GM18507 (cell line): ENCODE measurements at regions not wholly inside any gene's neighbourhood (a gene's known extent, or its start where the extent isn't known, plus 50 kb on each side); places are given as distances from the start of the nearest gene placed in this dataset.
A peak's percentile ranks its signal among the peaks of the same experiment; 100 is the strongest.

Source experiments
- DNase-seq: peaks from one replicate; pipeline ENCODE4 v3.0.0; 2011; ENCODE audit warnings: low read depth; ENCODE audit not compliant: insufficient read length; ENCODE audit errors: extremely low spot score
- FAIRE-seq: peaks from 2 replicates; lab custom pipeline; 2011; peaks lifted over from hg19 to GRCh38; lab: Jason Lieb, UNC

DNA sequence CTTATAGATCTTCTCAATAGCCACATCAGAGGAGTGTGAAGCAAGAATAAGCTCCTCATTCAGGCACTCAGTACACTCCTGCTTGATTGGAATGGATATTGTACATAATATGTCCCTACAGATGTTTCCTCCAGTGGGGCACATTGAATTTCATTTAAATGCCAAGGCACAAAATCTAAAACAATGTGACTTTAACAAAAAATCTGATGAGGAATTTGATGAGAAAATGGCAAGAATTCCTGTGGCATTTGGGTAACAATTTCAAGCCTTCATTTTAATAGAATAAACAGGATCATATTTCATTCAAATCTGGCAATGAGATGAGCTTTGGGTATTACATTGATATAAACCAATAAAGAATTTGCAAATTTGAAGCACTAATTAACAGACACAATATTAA, 307.7 kb upstream of the PKN2 start:
- FAIRE-seq (no peak), DNase-seq (no peak)

GRCh38 chr1:88378560-88378959, 305.5 kb upstream of the PKN2 start:
- no peak for FAIRE-seq
- no peak for DNase-seq

DNA sequence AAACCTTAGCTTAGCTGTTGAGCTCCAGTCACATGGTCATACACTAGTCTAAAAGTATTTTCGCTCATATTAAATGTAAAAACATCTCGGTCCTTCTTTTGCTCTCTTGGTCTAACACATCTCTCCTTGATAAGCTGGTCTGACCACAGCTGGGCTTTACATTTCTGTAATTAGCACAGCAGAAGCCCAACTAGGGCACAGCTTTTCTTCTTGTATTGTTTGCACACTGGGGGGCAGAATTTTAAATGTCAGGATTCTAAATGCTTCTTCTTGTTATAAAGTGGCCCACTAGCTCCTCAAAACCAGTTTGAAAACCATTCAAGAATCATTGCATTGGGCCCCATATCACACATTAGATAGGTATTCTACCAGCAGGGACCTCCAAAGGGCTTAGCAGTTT, 289.1 kb upstream of the PKN2 start:
- no peak for DNase-seq
- no peak for FAIRE-seq

DNA sequence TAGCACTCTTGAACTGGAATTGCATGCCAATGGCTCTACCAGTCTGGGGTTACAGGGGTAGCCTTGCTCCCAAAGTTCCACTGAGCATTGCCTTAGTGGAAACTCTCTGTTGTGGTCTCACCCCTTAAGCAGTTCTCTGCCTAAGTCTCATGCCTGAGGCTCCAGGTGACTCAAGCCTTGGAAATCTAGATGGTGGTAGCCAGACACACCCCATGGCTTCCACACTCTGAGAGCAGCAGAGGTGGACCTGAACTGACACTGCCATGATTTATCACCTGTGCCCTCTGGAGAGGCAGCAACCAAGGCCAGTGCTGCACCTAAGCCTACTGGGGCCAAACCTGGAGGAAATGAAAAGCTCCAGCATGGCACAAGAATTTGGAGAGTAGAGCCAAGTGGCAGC, 285.7 kb upstream of the PKN2 start:
- DNase-seq (no peak), FAIRE-seq (no peak)

DNA sequence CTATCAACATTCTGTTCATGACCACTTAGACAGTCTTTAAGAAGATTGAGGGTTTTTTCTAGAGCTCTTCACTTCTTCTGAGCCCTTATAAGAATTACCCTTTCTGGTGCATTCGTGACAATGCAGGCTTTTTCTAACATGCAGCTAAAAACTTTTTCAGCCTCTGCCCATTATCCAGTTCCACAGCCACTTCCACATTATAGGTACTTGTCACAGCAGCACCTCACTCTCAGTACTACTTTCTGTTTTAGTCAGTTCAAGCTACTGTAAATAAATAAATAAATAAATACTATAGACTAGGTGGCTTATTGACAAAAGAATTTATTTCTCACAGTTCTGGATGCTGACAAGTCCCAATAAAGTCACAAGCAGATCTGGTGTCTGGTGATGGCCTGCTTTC, 284.4 kb upstream of the PKN2 start:
- FAIRE-seq (peak; percentile 18), DNase-seq (no peak)

DNA sequence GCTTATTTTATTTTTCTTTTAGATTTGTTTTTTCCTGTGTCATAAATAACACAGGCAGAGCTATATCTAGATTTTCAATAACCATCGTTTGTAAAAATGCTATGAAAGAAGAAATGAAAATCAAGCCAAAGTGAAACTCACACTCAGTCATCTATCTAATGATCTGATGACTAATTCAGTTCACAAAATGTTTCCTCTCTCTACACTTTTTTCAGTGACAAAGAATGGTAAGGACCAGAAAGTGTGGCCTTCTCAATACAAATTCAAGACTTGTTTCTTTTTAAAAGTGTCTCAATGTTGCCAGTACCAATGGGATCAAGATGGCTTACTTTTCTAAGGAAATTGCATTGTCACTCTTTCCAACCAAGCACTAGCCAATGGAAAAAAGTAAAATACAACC, 282.8 kb upstream of the PKN2 start:
- FAIRE-seq (peak; percentile 82), DNase-seq (no peak)

DNA sequence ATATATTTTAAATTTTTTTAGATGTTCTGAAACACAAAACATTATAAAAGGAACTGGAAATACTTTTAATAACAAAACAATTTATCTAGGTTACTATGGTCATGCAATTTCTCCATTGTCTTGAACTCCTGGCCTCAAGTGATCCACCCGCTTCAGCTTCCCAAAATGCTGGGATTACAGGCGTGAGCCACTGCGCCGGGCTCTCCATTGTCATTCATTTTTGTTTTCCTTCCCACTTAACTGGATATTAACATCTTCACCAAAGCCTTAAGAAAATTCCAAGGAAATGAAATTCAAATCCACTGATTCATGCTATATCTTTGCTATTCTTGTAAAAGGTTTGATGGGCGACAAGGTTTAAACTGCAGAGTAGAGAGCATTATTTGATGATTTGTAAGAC, 279.5 kb upstream of the PKN2 start:
- DNase-seq = no peak
- FAIRE-seq = no peak

DNA sequence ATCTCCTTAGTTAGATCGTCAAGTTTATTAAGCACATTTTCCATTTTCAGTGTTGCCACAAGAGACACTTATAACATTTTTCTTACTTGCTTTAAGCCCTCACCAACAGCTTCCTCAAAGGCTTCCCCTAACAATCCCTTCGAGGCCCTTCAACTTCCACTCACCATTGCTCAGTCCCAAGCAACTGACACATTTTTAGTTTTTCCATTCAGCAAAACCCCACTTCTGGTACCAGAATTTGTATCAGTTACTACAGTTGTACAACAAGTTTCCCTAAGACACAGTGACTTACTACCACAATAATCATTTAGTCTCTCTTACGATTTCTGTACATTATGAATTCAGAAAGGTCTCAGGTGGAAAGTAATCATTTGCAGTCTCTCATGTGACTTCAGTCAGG, 276.8 kb upstream of the PKN2 start:
- FAIRE-seq = no peak

GRCh38 chr1:88421997-88422396, 262.1 kb upstream of the PKN2 start:
- no peak for DNase-seq
- FAIRE-seq = no peak

More for the DNA sequence above, 276.8 kb upstream of the PKN2 start:
- DNase-seq = no peak

DNA sequence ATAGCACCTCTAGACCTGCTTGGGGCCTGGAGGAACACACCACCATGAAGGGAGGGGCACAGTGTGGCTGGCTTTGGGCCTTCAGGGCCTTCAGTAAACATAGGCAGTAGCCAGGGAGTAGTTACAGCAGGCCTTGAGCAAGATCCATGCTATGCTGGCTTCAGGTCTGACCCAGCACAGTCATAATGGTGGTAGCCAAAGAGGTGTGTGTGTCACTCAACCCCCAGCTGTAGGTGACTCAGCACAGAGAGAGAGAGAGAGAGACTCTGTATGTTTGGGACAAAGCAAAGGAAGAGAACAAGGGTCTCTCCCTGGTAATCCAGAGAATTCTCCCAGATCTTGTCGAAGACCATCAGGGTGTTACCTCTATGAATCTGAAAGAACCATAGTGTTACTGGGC, 250.5 kb upstream of the PKN2 start:
- DNase-seq = no peak
- no peak for FAIRE-seq

DNA sequence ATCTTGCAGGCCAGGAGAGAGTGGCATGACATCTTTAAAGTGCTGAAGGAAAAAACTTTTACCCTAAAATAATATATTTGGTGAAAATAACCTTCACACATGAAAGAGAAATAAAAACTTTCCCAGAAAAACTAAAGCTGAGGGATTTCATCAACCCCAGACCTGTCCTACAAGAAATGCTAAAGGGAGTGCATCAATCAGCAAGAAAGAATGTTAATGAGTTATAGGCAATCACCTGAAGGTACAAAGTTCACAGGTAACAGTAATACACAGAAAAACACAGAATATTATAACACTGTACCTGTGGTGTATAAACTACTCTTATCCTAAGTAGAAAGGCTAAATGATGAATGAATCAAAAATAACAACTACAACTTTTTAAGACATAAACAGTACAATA, 249.2 kb upstream of the PKN2 start:
- no peak for FAIRE-seq

GRCh38 chr1:88441022-88441421, 243.1 kb upstream of the PKN2 start:
- DNase-seq (no peak), FAIRE-seq (no peak)

More for the DNA sequence above, 249.2 kb upstream of the PKN2 start:
- DNase-seq = no peak

GRCh38 chr1:88451856-88452255, 232.2 kb upstream of the PKN2 start:
- DNase-seq (no peak), FAIRE-seq (no peak)

GRCh38 chr1:88453295-88453694, 230.8 kb upstream of the PKN2 start:
- no peak for DNase-seq
- no peak for FAIRE-seq

- FAIRE-seq (no peak), DNase-seq (no peak)
These were observed 229.3 kb upstream of the PKN2 start for GRCh38 chr1:88454781-88455180.

GRCh38 chr1:88455621-88456256, 228.3 kb upstream of the PKN2 start:
- no peak for FAIRE-seq
- no peak for DNase-seq

- FAIRE-seq (no peak), DNase-seq (no peak)
These were observed 226.9 kb upstream of the PKN2 start for GRCh38 chr1:88457197-88457596.

DNA sequence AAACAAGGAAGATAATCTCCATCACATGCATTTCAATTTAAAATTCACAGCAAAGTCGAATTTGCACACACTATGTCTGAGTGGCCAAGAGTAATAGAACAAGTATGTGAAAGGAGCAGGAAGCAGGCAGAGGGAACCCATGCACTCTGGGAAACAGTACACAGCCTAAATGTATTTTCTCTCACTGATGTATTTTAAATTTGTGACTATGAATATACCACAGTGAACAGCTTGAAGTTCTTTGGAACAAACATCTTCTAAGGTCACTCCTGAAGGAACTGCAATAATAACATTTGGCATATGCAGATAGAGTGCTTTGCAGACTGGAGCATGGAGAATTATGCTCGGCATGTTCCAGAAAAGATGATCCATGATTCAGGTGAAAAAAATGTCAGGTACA, 223.1 kb upstream of the PKN2 start:
- DNase-seq = no peak
- no peak for FAIRE-seq

- FAIRE-seq = no peak
These were observed 222.0 kb upstream of the PKN2 start for GRCh38 chr1:88462096-88462487.

DNA sequence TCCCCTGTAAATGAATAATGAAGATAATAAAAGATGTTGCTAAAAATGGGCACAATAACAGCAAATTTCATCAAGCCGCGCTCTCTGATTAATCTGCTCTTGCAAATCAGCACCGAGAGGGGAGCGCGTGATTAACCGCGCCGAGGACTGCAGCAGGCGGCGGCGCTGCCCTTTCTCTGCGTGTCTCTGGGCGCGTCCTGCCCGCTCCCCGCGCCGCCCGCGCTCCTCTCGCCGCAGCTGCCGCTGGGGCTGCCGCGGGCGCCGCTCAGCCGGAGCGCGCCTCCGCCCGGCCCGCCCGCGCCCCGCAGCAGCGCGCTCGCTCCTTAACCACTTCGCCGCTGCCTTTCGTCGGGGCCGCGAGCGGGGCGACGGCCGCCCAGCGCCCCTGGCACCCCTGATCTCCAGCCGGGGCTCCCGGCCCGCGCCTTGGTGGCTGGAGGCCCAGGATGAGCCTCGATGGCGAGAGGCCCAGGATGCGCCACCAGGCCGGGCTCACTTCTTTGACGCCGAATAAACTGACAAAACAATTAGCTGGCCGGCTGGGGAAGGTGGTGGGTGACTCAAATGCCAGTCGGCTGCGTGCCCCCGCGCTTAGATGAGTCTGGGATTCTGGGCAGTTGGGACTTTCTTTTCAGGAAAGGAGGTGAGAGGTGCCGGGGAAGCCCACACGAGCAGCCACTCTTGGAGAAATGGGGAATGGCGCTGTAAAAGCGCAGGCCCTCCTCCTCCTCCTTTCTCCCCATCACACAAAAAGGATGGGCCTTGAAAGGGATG, 221.4 kb upstream of the PKN2 start:
- FAIRE-seq (no peak), DNase-seq (no peak)

More at GRCh38 chr1:88462096-88462487, 222.0 kb upstream of the PKN2 start:
- DNase-seq = no peak

DNA sequence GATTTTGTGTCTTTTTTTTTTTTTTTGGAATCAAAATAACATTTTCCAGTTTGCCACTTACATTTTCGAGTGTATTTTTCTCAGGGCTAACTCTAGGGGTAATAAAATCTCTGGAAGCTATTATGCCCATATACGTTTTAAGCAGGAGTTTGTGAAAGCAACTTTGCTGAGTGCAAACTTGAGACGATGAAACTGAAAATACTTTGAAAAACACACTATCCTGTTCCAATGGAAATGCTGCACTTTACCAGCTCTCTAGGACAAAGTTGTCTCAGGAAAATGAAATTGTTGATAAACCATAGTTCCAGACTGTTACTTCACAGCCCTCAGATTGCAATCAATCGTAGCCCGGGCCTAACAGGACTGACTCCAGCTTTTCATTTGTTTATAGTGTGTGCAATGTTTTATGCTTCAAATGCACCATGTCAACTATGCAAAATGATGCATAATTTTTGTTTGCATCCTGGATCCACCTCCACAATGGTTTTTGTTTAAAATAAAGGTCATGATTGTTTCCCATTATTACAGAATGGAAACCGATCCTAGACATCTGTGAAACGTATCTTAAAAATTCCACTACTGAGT, 220.6 kb upstream of the PKN2 start:
- FAIRE-seq = no peak
- no peak for DNase-seq
